ENCODE measurements at regions not wholly inside any gene's neighbourhood (a gene's known extent, or its start where the extent isn't known, plus 50 kb on each side); places are given as distances from the start of the nearest gene placed in this dataset.

GRCh38 chr2:136185981-136186776 is 68.2 kb upstream of the CXCR4 start:
- no peak overlapping the region for H3K4me3 ChIP-seq (ENCODE audit: low read length)
- no peaks in the 10 kb centered on the region for H3K27me3 ChIP-seq (ENCODE audit: control insufficient read depth, insufficient read depth, low read length)
- no peak overlapping the region for H3K4me3 Mint-ChIP-seq
- no peak for DNase-seq
- H3K9me3 Mint-ChIP-seq: no peaks in the 10 kb centered on the region
- H3K4me1 ChIP-seq (ENCODE audit: control insufficient read depth, insufficient read depth, low read length): no peaks in the 10 kb centered on the region
- H3K27ac ChIP-seq (ENCODE audit: low read length): no peak overlapping the region
- no peak for ATAC-seq
- H3K4me1 Mint-ChIP-seq: peaks cover 0 to 5% of the 10 kb centered on the region in 2 donors
- no peak for TF ChIP-seq CTCF (IDR thresholded peaks at IDR 0.05)
- H3K36me3 ChIP-seq (ENCODE audit: control insufficient read depth, insufficient read depth, low read length): no peaks in the 10 kb centered on the region
- H3K27ac Mint-ChIP-seq: no peak overlapping the region
- no peaks in the 10 kb centered on the region for H3K36me3 Mint-ChIP-seq
- intact Hi-C loops (cut with micrococcal nuclease): no loop called here
- peaks cover 1% of the 10 kb centered on the region for H3K9me3 ChIP-seq (ENCODE audit: control insufficient read depth, insufficient read depth, low read length)
- WGBS (ENCODE audit: insufficient coverage): 100% methylated on average over 2 of the region's 4 CpGs
- peaks cover 0 to 9% of the 10 kb centered on the region in 2 donors for H3K27me3 Mint-ChIP-seq (ENCODE audit: low read depth in 2 of 2)

GRCh38 chr2:136183097-136183496 is 65.1 kb upstream of the CXCR4 start:
- 33% methylated on average over 2 of the region's 3 CpGs for WGBS (ENCODE audit: insufficient coverage)
- intact Hi-C loops (cut with micrococcal nuclease): no loop called here
- H3K4me1 Mint-ChIP-seq: peaks cover 0 to 12% of the 10 kb centered on the region in 2 donors

GRCh38 chr2:136182315-136182714 is 64.4 kb upstream of the CXCR4 start:
- H3K27ac ChIP-seq (ENCODE audit: low read length): no peak overlapping the region
- no peaks in the 10 kb centered on the region for H3K36me3 Mint-ChIP-seq
- peak overlapping the region in 1 of 2 donors; percentile 21 for H3K27ac Mint-ChIP-seq
- H3K27me3 Mint-ChIP-seq (ENCODE audit: low read depth in 2 of 2): peaks cover 3 to 9% of the 10 kb centered on the region in 2 donors
- DNase-seq (no peak), ATAC-seq (no peak)
- H3K4me3 ChIP-seq (ENCODE audit: low read length): no peak overlapping the region
- no peaks in the 10 kb centered on the region for H3K27me3 ChIP-seq (ENCODE audit: control insufficient read depth, insufficient read depth, low read length)
- no peak overlapping the region for H3K4me3 Mint-ChIP-seq
- no peaks in the 10 kb centered on the region for H3K36me3 ChIP-seq (ENCODE audit: control insufficient read depth, insufficient read depth, low read length)
- H3K9me3 ChIP-seq (ENCODE audit: control insufficient read depth, insufficient read depth, low read length): peaks cover 5% of the 10 kb centered on the region
- no peaks in the 10 kb centered on the region for H3K4me1 ChIP-seq (ENCODE audit: control insufficient read depth, insufficient read depth, low read length)
- H3K9me3 Mint-ChIP-seq: no peaks in the 10 kb centered on the region
- no peak for TF ChIP-seq CTCF (IDR thresholded peaks at IDR 0.05)
- intact Hi-C loops (cut with micrococcal nuclease): no loop called here
- peaks cover 0 to 12% of the 10 kb centered on the region in 2 donors for H3K4me1 Mint-ChIP-seq

More at GRCh38 chr2:136183097-136183496, 65.1 kb upstream of the CXCR4 start:
- peaks cover 3 to 9% of the 10 kb centered on the region in 2 donors for H3K27me3 Mint-ChIP-seq (ENCODE audit: low read depth in 2 of 2)
- Histone ChIP-seq H3K9me3 (ENCODE audit: control insufficient read depth, insufficient read depth, low read length) (peaks cover 5% of the 10 kb centered on the region), H3K4me1 (ENCODE audit: control insufficient read depth, insufficient read depth, low read length) (no peaks in the 10 kb centered on the region), H3K27ac (ENCODE audit: low read length) (no peak overlapping the region), H3K36me3 (ENCODE audit: control insufficient read depth, insufficient read depth, low read length) (no peaks in the 10 kb centered on the region), H3K4me3 (ENCODE audit: low read length) (no peak overlapping the region), H3K27me3 (ENCODE audit: control insufficient read depth, insufficient read depth, low read length) (no peaks in the 10 kb centered on the region)
- no peaks in the 10 kb centered on the region for H3K36me3 Mint-ChIP-seq
- ATAC-seq (no peak), DNase-seq (no peak)
- H3K4me3 Mint-ChIP-seq: no peak overlapping the region
- no peak for TF ChIP-seq CTCF (IDR thresholded peaks at IDR 0.05)
- H3K9me3 Mint-ChIP-seq: no peaks in the 10 kb centered on the region
- peak overlapping the region in 1 of 2 donors; percentile 21 for H3K27ac Mint-ChIP-seq

GRCh38 chr2:136179602-136179975 is 61.6 kb upstream of the CXCR4 start:
- no peaks in the 10 kb centered on the region for H3K27me3 ChIP-seq (ENCODE audit: control insufficient read depth, insufficient read depth, low read length)
- peaks cover 5% of the 10 kb centered on the region for H3K9me3 ChIP-seq (ENCODE audit: control insufficient read depth, insufficient read depth, low read length)
- H3K4me3 ChIP-seq (ENCODE audit: low read length): no peak overlapping the region
- no peaks in the 10 kb centered on the region for H3K9me3 Mint-ChIP-seq
- intact Hi-C loops (cut with micrococcal nuclease): no loop called here
- no peak for DNase-seq
- H3K36me3 ChIP-seq (ENCODE audit: control insufficient read depth, insufficient read depth, low read length): no peaks in the 10 kb centered on the region
- H3K27me3 Mint-ChIP-seq (ENCODE audit: low read depth in 2 of 2): peaks cover 3 to 9% of the 10 kb centered on the region in 2 donors
- no peak overlapping the region for H3K27ac ChIP-seq (ENCODE audit: low read length)
- TF ChIP-seq CTCF (IDR thresholded peaks at IDR 0.05): no peak
- peaks cover 0 to 17% of the 10 kb centered on the region in 2 donors for H3K4me1 Mint-ChIP-seq
- H3K27ac Mint-ChIP-seq: no peak overlapping the region
- H3K36me3 Mint-ChIP-seq: no peaks in the 10 kb centered on the region
- ATAC-seq: no peak
- H3K4me1 ChIP-seq (ENCODE audit: control insufficient read depth, insufficient read depth, low read length): no peaks in the 10 kb centered on the region
- no peak overlapping the region for H3K4me3 Mint-ChIP-seq
